ENCODE measurements at regions not wholly inside any gene's neighbourhood (a gene's known extent, or its start where the extent isn't known, plus 50 kb on each side); places are given as distances from the start of the nearest gene placed in this dataset.

GRCh38 chr2:167451496-167452289 lies 563.4 kb downstream of the XIRP2 start:
- TF ChIP-seq, protein P1, sequence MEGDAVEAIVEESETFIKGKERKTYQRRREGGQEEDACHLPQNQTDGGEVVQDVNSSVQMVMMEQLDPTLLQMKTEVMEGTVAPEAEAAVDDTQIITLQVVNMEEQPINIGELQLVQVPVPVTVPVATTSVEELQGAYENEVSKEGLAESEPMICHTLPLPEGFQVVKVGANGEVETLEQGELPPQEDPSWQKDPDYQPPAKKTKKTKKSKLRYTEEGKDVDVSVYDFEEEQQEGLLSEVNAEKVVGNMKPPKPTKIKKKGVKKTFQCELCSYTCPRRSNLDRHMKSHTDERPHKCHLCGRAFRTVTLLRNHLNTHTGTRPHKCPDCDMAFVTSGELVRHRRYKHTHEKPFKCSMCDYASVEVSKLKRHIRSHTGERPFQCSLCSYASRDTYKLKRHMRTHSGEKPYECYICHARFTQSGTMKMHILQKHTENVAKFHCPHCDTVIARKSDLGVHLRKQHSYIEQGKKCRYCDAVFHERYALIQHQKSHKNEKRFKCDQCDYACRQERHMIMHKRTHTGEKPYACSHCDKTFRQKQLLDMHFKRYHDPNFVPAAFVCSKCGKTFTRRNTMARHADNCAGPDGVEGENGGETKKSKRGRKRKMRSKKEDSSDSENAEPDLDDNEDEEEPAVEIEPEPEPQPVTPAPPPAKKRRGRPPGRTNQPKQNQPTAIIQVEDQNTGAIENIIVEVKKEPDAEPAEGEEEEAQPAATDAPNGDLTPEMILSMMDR (IDR thresholded peaks at IDR 0.05; ENCODE audit: low read length), result 0 out of 2 replicates have a peak, but pooled peaks have one; percentile 10
- TF ChIP-seq EZH2 (optimal IDR thresholded peaks at IDR 0.05; ENCODE audit: low read depth, low read length), result no peak
- Histone ChIP-seq H3K9ac (ENCODE audit: low read length) (no peak overlapping the region), H3F3A (ENCODE audit: insufficient read depth, low read length) (no peaks in the 10 kb centered on the region), H3K79me2 (ENCODE audit: low read length) (no peaks in the 10 kb centered on the region), H3K27ac (ENCODE audit: low read length) (no peak overlapping the region), H4K20me1 (ENCODE audit: insufficient read depth, low read length) (no peaks in the 10 kb centered on the region), H3K9me3 (replicated peaks; ENCODE audit: insufficient read depth, low read length) (no peaks in the 10 kb centered on the region), H3K4me1 (ENCODE audit: low read length) (0 out of 2 replicates have a peak, but pooled peaks cover 7% of the 10 kb centered on the region), H3K27me3 (replicated peaks; ENCODE audit: insufficient read depth, low read length) (no peaks in the 10 kb centered on the region), H3K36me3 (replicated peaks; ENCODE audit: insufficient read depth, low read length) (no peaks in the 10 kb centered on the region), H3K9me2 (replicated peaks; ENCODE audit: insufficient read depth, low read length) (no peaks in the 10 kb centered on the region), H3K4me3 (ENCODE audit: low read length) (no peak overlapping the region), H3K4me2 (ENCODE audit: low read depth, low read length) (no peak overlapping the region), H2AFZ (ENCODE audit: low read length) (no peak overlapping the region)
- DNase-seq, result peak; percentile 44

DNA sequence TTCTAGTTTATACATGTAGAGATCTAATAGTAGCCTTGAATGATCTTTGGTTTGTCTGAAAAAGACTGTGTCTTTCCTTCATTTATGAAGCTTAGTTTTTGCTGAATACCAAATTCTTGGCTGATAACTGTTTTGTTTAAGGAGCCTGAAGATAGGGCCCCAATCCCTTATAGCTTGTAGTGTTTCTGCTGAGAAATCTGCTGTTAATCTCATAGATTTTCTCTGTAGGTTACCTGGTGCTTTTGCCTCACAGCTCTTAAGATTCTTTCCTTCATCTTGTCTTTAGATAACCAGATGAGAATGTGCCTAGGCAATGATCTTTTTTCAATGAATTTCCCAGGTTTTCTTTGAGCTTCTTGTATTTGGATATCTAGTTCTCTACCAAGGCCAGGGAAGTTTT lies 562.1 kb downstream of the XIRP2 start:
- no peak overlapping the region for H3K27ac ChIP-seq (ENCODE audit: low read length)
- no peaks in the 10 kb centered on the region for H3K36me3 ChIP-seq (replicated peaks; ENCODE audit: insufficient read depth, low read length)
- no peaks in the 10 kb centered on the region for H3K27me3 ChIP-seq (replicated peaks; ENCODE audit: insufficient read depth, low read length)
- H3F3A ChIP-seq (ENCODE audit: insufficient read depth, low read length), result no peaks in the 10 kb centered on the region
- TF ChIP-seq, protein P1 (IDR thresholded peaks at IDR 0.05; ENCODE audit: low read length), result no peak
- TF ChIP-seq EZH2 (optimal IDR thresholded peaks at IDR 0.05; ENCODE audit: low read depth, low read length), result no peak
- TF ChIP-seq EZH2phosphoT487 (IDR thresholded peaks at IDR 0.05; ENCODE audit: low read length), result no peak
- no peak overlapping the region for H3K4me3 ChIP-seq (ENCODE audit: low read length)
- no peaks in the 10 kb centered on the region for H3K9me3 ChIP-seq (replicated peaks; ENCODE audit: insufficient read depth, low read length)
- H3K79me2 ChIP-seq (ENCODE audit: low read length), result no peaks in the 10 kb centered on the region
- H3K9me2 ChIP-seq (replicated peaks; ENCODE audit: insufficient read depth, low read length), result no peaks in the 10 kb centered on the region
- DNase-seq, result no peak
- H3K9ac ChIP-seq (ENCODE audit: low read length), result no peak overlapping the region
- 0 out of 2 replicates have a peak, but pooled peaks cover 7% of the 10 kb centered on the region for H3K4me1 ChIP-seq (ENCODE audit: low read length)
- no peak overlapping the region for H3K4me2 ChIP-seq (ENCODE audit: low read depth, low read length)
- H4K20me1 ChIP-seq (ENCODE audit: insufficient read depth, low read length), result no peaks in the 10 kb centered on the region
- H2AFZ ChIP-seq (ENCODE audit: low read length), result no peak overlapping the region

DNA sequence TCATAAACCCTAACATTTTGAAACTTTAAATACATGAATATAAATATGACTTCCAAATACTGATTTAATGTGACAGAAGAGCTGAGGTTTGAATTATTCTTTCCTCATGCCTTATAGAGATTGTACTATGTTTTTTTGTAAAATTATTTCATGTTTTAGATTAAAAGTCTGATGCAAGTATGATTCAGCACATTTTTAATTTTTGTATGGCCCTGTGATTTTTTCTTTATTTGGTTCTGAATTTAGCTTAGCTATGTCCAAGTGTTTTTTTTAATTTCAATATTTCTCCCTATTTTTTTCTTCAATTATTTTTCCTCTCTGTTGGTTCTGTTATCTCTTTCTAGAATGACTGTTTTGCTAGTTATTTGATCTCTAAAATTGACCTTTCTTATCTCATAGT lies 552.1 kb downstream of the XIRP2 start:
- Histone ChIP-seq H3K27ac (ENCODE audit: low read length) (no peak overlapping the region), H2AFZ (ENCODE audit: low read length) (no peak overlapping the region), H3K9me2 (replicated peaks; ENCODE audit: insufficient read depth, low read length) (no peaks in the 10 kb centered on the region), H4K20me1 (ENCODE audit: insufficient read depth, low read length) (no peaks in the 10 kb centered on the region), H3K79me2 (ENCODE audit: low read length) (no peaks in the 10 kb centered on the region), H3K4me3 (ENCODE audit: low read length) (no peak overlapping the region), H3K4me2 (ENCODE audit: low read depth, low read length) (no peak overlapping the region), H3K36me3 (replicated peaks; ENCODE audit: insufficient read depth, low read length) (no peaks in the 10 kb centered on the region), H3K9me3 (replicated peaks; ENCODE audit: insufficient read depth, low read length) (no peaks in the 10 kb centered on the region), H3F3A (ENCODE audit: insufficient read depth, low read length) (no peaks in the 10 kb centered on the region), H3K27me3 (replicated peaks; ENCODE audit: insufficient read depth, low read length) (no peaks in the 10 kb centered on the region), H3K4me1 (ENCODE audit: low read length) (no peaks in the 10 kb centered on the region), H3K9ac (ENCODE audit: low read length) (no peak overlapping the region)
- no peak for DNase-seq
- TF ChIP-seq EZH2 (optimal IDR thresholded peaks at IDR 0.05; ENCODE audit: low read depth, low read length) (no peak), EZH2phosphoT487 (IDR thresholded peaks at IDR 0.05; ENCODE audit: low read length) (no peak)
- TF ChIP-seq, protein P1 (IDR thresholded peaks at IDR 0.05; ENCODE audit: low read length), result no peak

Data from MM.1S (cell line).